HG02642 (cell line): ENCODE measurements at regions not wholly inside any gene's neighbourhood (a gene's known extent, or its start where the extent isn't known, plus 50 kb on each side); places are given as distances from the start of the nearest gene placed in this dataset.
A peak's percentile ranks its signal among the peaks of the same experiment; 100 is the strongest.

Experiments used
- ATAC-seq: cut with Tn5 transposase; IDR thresholded peaks from one replicate; pipeline ENCODE4 v1.9.1; 2021; ENCODE audit warnings: mild to moderate bottlenecking; ENCODE audit not compliant: unreplicated experiment, poor library complexity

GRCh38 chr15:35654332-35654731, 108.4 kb upstream of the DPH6 start:
- no peak for ATAC-seq

- ATAC-seq: no peak
Observed at GRCh38 chr15:35657679-35658311, 111.8 kb upstream of the DPH6 start.

- ATAC-seq: no peak
Observed at GRCh38 chr15:35663956-35664355, 118.0 kb upstream of the DPH6 start.

GRCh38 chr15:35665896-35666536, 120.1 kb upstream of the DPH6 start:
- ATAC-seq: no peak

GRCh38 chr15:35667908-35668307, 121.9 kb upstream of the DPH6 start:
- ATAC-seq: no peak

- ATAC-seq: no peak
Observed at GRCh38 chr15:35669021-35669420, 123.1 kb upstream of the DPH6 start.

- no peak for ATAC-seq
Observed at GRCh38 chr15:35669432-35670045, 123.6 kb upstream of the DPH6 start.

GRCh38 chr15:35671197-35671596, 125.2 kb upstream of the DPH6 start:
- ATAC-seq: no peak

- no peak for ATAC-seq
Observed at GRCh38 chr15:35671981-35672380, 126.0 kb upstream of the DPH6 start.

- peak; percentile 65 for ATAC-seq
Observed at GRCh38 chr15:35673093-35673684, 127.2 kb upstream of the DPH6 start.

- no peak for ATAC-seq
Observed at GRCh38 chr15:35674873-35675781, 129.2 kb upstream of the DPH6 start.

- ATAC-seq: no peak
Observed at GRCh38 chr15:35678774-35679173, 132.8 kb upstream of the DPH6 start.

- ATAC-seq: no peak
Observed at GRCh38 chr15:35679186-35679585, 133.2 kb upstream of the DPH6 start.

GRCh38 chr15:35680951-35681350, 135.0 kb upstream of the DPH6 start:
- no peak for ATAC-seq

GRCh38 chr15:35686347-35686746, 140.4 kb upstream of the DPH6 start:
- no peak for ATAC-seq

GRCh38 chr15:35689266-35689665, 143.3 kb upstream of the DPH6 start:
- no peak for ATAC-seq

- ATAC-seq: no peak
Observed at GRCh38 chr15:35690089-35690488, 144.1 kb upstream of the DPH6 start.

GRCh38 chr15:35690698-35691116, 144.7 kb upstream of the DPH6 start:
- no peak for ATAC-seq

- ATAC-seq: no peak
Observed at GRCh38 chr15:35691173-35691761, 145.3 kb upstream of the DPH6 start.
